ENCODE measurements at regions not wholly inside any gene's neighbourhood (a gene's known extent, or its start where the extent isn't known, plus 50 kb on each side); places are given as distances from the start of the nearest gene placed in this dataset.

GRCh38 chr2:240209493-240209892, 69.0 kb upstream of the OTOS start:
- no peak for DNase-seq

GRCh38 chr2:240210198-240210965, 69.9 kb upstream of the OTOS start:
- no peak for DNase-seq

GRCh38 chr2:240211096-240211495, 70.6 kb upstream of the OTOS start:
- DNase-seq, result no peak

- DNase-seq, result no peak
These were observed 71.4 kb upstream of the OTOS start for GRCh38 chr2:240211598-240212424.

GRCh38 chr2:240212425-240213225, 72.2 kb upstream of the OTOS start:
- DNase-seq, result no peak

GRCh38 chr2:240213226-240213475, 72.7 kb upstream of the OTOS start:
- DNase-seq, result no peak

- no peak for DNase-seq
These were observed 73.3 kb upstream of the OTOS start for GRCh38 chr2:240213476-240214421.

- no peak for DNase-seq
These were observed 74.6 kb upstream of the OTOS start for GRCh38 chr2:240214790-240215675.

GRCh38 chr2:240215676-240216051, 75.2 kb upstream of the OTOS start:
- DNase-seq, result no peak

- DNase-seq, result no peak
These were observed 75.7 kb upstream of the OTOS start for GRCh38 chr2:240216167-240216566.

GRCh38 chr2:240217431-240218301, 77.2 kb upstream of the OTOS start:
- no peak for DNase-seq

- no peak for DNase-seq
These were observed 78.9 kb upstream of the OTOS start for GRCh38 chr2:240219208-240219890.

- DNase-seq, result no peak
These were observed 79.9 kb upstream of the OTOS start for GRCh38 chr2:240220371-240220770.

GRCh38 chr2:240223631-240224030, 83.2 kb upstream of the OTOS start:
- no peak for DNase-seq

- DNase-seq, result no peak
These were observed 84.2 kb upstream of the OTOS start for GRCh38 chr2:240224676-240225075.

- no peak for DNase-seq
These were observed 84.7 kb upstream of the OTOS start for GRCh38 chr2:240225131-240225530.

GRCh38 chr2:240225660-240226475, 85.4 kb upstream of the OTOS start:
- DNase-seq, result no peak

- no peak for DNase-seq
These were observed 86.4 kb upstream of the OTOS start for GRCh38 chr2:240226672-240227537.
